GM23338 (cell line): ENCODE measurements at regions not wholly inside any gene's neighbourhood (a gene's known extent, or its start where the extent isn't known, plus 50 kb on each side); places are given as distances from the start of the nearest gene placed in this dataset.

Experiments
- ATAC-seq: fragments of 200-7000 bp; cut with Tn5 transposase; 3 replicates; pipeline ENCODE4 v1.9.1; 2020
- DNase-seq: peaks from one replicate; pipeline ENCODE4 v3.0.0-alpha.2; 2015; ENCODE audit warnings: low spot score
- H2AFZ ChIP-seq: fragments of 200-600 bp; sonication (generic); 2 replicates; pipeline ENCODE4 v1.8.0; 2016; ENCODE audit warnings: antibody characterized with exemption, mild to moderate bottlenecking, moderate library complexity
- H3F3A ChIP-seq: fragments of 200-600 bp; sonication (generic); replicated peaks from 2 replicates; pipeline ENCODE4 v1.8.0; 2017; ENCODE audit warnings: antibody characterized with exemption, mixed run types, low read depth
- H3K27ac ChIP-seq: fragments of 200-600 bp; sonication (generic); 2 replicates; pipeline ENCODE4 v1.6.1; 2016; ENCODE audit warnings: low read depth
- H3K27me3 ChIP-seq: fragments of 200-600 bp; sonication (generic); 2 replicates; pipeline ENCODE4 v1.8.0; 2016; ENCODE audit warnings: mild to moderate bottlenecking, mixed run types, moderate library complexity; ENCODE audit not compliant: insufficient read depth
- H3K36me3 ChIP-seq: fragments of 200-600 bp; sonication (generic); 2 replicates; pipeline ENCODE4 v1.8.0; 2016; ENCODE audit warnings: mild to moderate bottlenecking; ENCODE audit not compliant: insufficient read depth
- H3K4me1 ChIP-seq: fragments of 200-600 bp; sonication (generic); 2 replicates; pipeline ENCODE4 v1.8.0; 2016; ENCODE audit warnings: mild to moderate bottlenecking, moderate library complexity; ENCODE audit not compliant: insufficient read depth
- H3K4me2 ChIP-seq: fragments of 200-600 bp; sonication (generic); 2 replicates; pipeline ENCODE4 v1.7.1; 2017; ENCODE audit warnings: mixed run types
- H3K4me3 ChIP-seq: fragments of 200-600 bp; sonication (generic); 2 replicates; pipeline ENCODE4 v1.6.1; 2016; ENCODE audit warnings: mixed run types
- H3K79me2 ChIP-seq: fragments of 200-600 bp; sonication (generic); replicated peaks from 2 replicates; pipeline ENCODE4 v1.8.0; 2017; ENCODE audit warnings: mild to moderate bottlenecking; ENCODE audit not compliant: insufficient read depth
- H3K9me2 ChIP-seq: fragments of 200-600 bp; sonication (generic); 2 replicates; pipeline ENCODE4 v1.8.0; 2017; ENCODE audit not compliant: insufficient read depth
- H4K20me1 ChIP-seq: fragments of 200-600 bp; sonication (generic); replicated peaks from 2 replicates; pipeline ENCODE4 v1.8.0; 2017; ENCODE audit warnings: mild to moderate bottlenecking; ENCODE audit not compliant: insufficient read depth
- H3K27ac Mint-ChIP-seq: 2 replicates; pipeline ENCODE4 v1.8.0; 2020; ENCODE audit warnings: inconsistent platforms, mild to moderate bottlenecking, moderate library complexity, mixed read lengths
- H3K27me3 Mint-ChIP-seq: 3 replicates; pipeline ENCODE4 v1.8.0; 2022; ENCODE audit warnings: low read depth, mild to moderate bottlenecking, moderate library complexity, mixed read lengths, inconsistent platforms; ENCODE audit not compliant: insufficient read depth, poor library complexity
- H3K36me3 Mint-ChIP-seq: 3 replicates; pipeline ENCODE4 v1.8.0; 2021; ENCODE audit warnings: low read depth, mild to moderate bottlenecking, inconsistent platforms, moderate library complexity, mixed read lengths
- H3K4me1 Mint-ChIP-seq: 3 replicates; pipeline ENCODE4 v1.8.0; 2020; ENCODE audit warnings: mild to moderate bottlenecking, inconsistent platforms, mixed read lengths
- H3K4me3 Mint-ChIP-seq: 3 replicates; pipeline ENCODE4 v1.8.0; 2021; ENCODE audit warnings: moderate library complexity, mild to moderate bottlenecking, inconsistent platforms, mixed read lengths
- H3K9me3 Mint-ChIP-seq: 3 replicates; pipeline ENCODE4 v1.8.0; 2020; ENCODE audit warnings: moderate library complexity, mild to moderate bottlenecking, inconsistent platforms, mixed read lengths
- CREB1 ChIP-seq: fragments of 250-450 bp; sonication (Bioruptor Pico); IDR thresholded peaks from 2 replicates; pipeline ENCODE4 v1.5.0; 2020; ENCODE audit warnings: low read depth, mild to moderate bottlenecking, moderate library complexity
- EZH2 ChIP-seq: fragments of 200-600 bp; sonication (generic); IDR thresholded peaks from one replicate; pipeline ENCODE4 v1.8.0; 2017; ENCODE audit warnings: antibody characterized with exemption, mild to moderate bottlenecking, low read depth; ENCODE audit not compliant: unreplicated experiment
- EZH2phosphoT487 ChIP-seq: fragments of 200-600 bp; sonication (generic); IDR thresholded peaks from one replicate; pipeline ENCODE4 v1.8.1; 2018; ENCODE audit warnings: antibody characterized with exemption; ENCODE audit not compliant: unreplicated experiment
- NANOG ChIP-seq: IDR thresholded peaks from 2 replicates; pipeline ENCODE4 v1.6.1; 2016; ENCODE audit warnings: antibody characterized with exemption, borderline replicate concordance
- ZNF114 ChIP-seq: fragments of 250-450 bp; sonication (Bioruptor Pico); IDR thresholded peaks from 2 replicates; pipeline ENCODE4 v1.5.0; 2020; ENCODE audit warnings: mild to moderate bottlenecking, moderate library complexity
- ZNF331 ChIP-seq: fragments of 250-450 bp; sonication (Bioruptor Pico); IDR thresholded peaks from 2 replicates; pipeline ENCODE4 v1.5.0; 2020; ENCODE audit warnings: low read depth, mild to moderate bottlenecking, moderate library complexity
- TF ChIP-seq, protein P1 (sequence below): IDR thresholded peaks from 2 replicates; pipeline ENCODE4 v1.6.1; 2016; ENCODE audit warnings: antibody characterized with exemption
- TF ChIP-seq, protein P2 (sequence below): fragments of 250-450 bp; sonication (Bioruptor Pico); IDR thresholded peaks from 2 replicates; pipeline ENCODE4 v1.5.0; 2020; ENCODE audit warnings: mild to moderate bottlenecking, moderate library complexity
- TF ChIP-seq, protein P3 (sequence below): IDR thresholded peaks from one replicate; pipeline ENCODE4 v1.6.1; 2018; ENCODE audit warnings: antibody characterized with exemption; ENCODE audit not compliant: unreplicated experiment

DNA sequence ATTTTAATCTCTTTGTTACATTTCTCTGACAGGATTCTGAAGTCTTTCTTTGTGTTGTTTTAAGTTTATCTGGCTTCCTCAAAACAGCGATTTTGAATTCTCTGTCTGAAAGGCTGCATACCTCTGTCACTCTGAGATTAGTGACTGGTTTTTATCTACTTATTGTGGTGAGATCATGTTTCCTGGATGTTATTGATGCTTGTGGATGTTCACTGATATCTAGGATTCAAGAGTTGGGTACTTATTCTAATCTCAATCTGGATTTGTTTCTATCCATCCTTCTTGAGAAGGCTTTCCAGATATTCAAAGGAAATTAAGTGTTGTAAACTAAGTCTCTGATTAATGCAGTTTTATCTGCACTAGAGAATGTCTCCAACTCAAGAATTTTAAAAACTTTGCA lies 1076.1 kb upstream of the ADGRB3 start:
- H3K27me3 ChIP-seq, result no peaks in the 10 kb centered on the region
- no peak overlapping the region for H3K27ac Mint-ChIP-seq
- no peaks in the 10 kb centered on the region for H3K4me1 ChIP-seq
- ATAC-seq, result no peak
- H2AFZ ChIP-seq, result no peak overlapping the region
- H3K79me2 ChIP-seq, result no peaks in the 10 kb centered on the region
- H3K36me3 ChIP-seq, result no peaks in the 10 kb centered on the region
- no peak overlapping the region for H3K27ac ChIP-seq
- peaks cover 35% of the 10 kb centered on the region for H3K9me3 Mint-ChIP-seq
- no peak overlapping the region for H3K4me3 Mint-ChIP-seq
- no peaks in the 10 kb centered on the region for H3K27me3 Mint-ChIP-seq
- H3K4me1 Mint-ChIP-seq, result no peaks in the 10 kb centered on the region
- no peaks in the 10 kb centered on the region for H3F3A ChIP-seq
- no peaks in the 10 kb centered on the region for H4K20me1 ChIP-seq
- no peak for TF ChIP-seq NANOG
- H3K9me2 ChIP-seq, result peaks cover 17% of the 10 kb centered on the region; the same call in 1 of the 2 replicates
- DNase-seq, result no peak
- H3K4me3 ChIP-seq, result no peak overlapping the region
- no peak overlapping the region for H3K4me2 ChIP-seq
- 0 out of 3 replicates have a peak, but pooled peaks cover 6% of the 10 kb centered on the region for H3K36me3 Mint-ChIP-seq

DNA sequence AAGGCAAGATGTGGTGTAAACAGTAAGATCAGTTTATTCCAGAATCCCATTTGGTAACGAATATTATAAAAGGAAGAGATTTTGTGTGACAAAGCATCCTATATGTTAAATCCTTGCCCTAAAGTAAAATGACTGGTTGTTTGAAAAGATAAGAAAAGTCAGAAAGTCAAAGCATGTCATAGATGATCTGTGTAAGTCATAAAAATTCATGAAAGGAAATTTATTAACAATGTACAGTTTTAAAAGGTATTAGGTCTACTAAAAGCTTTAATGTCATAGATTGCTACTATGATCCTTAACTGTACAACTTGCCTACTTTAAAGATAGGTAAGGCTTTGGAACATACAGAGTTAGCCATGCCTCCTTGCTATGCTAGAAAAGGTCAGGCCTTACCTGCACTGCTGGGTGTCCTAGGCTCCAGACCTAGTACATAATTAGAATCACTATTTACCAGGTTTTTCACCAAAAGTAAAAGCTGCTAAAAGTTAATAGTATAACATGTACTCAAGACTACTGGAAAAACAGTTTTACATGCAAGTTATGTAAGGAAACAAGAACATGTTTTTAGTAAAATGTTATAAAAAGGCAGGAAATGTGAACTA lies 1090.1 kb upstream of the ADGRB3 start:
- ATAC-seq (no peak), DNase-seq (peak; percentile 7)
- Histone ChIP-seq H3K79me2 (no peaks in the 10 kb centered on the region), H3K9me2 (no peaks in the 10 kb centered on the region), H4K20me1 (no peaks in the 10 kb centered on the region), H3K4me1 (no peaks in the 10 kb centered on the region), H3F3A (no peaks in the 10 kb centered on the region), H3K4me2 (no peak overlapping the region), H3K27me3 (no peaks in the 10 kb centered on the region), H2AFZ (no peak overlapping the region), H3K27ac (no peak overlapping the region), H3K4me3 (no peak overlapping the region), H3K36me3 (peaks cover 37% of the 10 kb centered on the region)
- Mint-ChIP-seq H3K27ac (no peak overlapping the region), H3K4me3 (no peak overlapping the region), H3K9me3 (peaks cover 74% of the 10 kb centered on the region), H3K36me3 (peaks cover 47% of the 10 kb centered on the region; the same call in 2 of the 3 replicates), H3K27me3 (no peaks in the 10 kb centered on the region), H3K4me1 (no peaks in the 10 kb centered on the region)
- TF ChIP-seq ZNF114 (no peak), ZNF331 (CRISPR knock-in tag) (no peak), EZH2phosphoT487 (no peak), CREB1 (CRISPR knock-in tag) (no peak), EZH2 (no peak), NANOG (no peak)
- TF ChIP-seq, protein P1, sequence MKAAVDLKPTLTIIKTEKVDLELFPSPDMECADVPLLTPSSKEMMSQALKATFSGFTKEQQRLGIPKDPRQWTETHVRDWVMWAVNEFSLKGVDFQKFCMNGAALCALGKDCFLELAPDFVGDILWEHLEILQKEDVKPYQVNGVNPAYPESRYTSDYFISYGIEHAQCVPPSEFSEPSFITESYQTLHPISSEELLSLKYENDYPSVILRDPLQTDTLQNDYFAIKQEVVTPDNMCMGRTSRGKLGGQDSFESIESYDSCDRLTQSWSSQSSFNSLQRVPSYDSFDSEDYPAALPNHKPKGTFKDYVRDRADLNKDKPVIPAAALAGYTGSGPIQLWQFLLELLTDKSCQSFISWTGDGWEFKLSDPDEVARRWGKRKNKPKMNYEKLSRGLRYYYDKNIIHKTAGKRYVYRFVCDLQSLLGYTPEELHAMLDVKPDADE, result no peak
- TF ChIP-seq, protein P2, sequence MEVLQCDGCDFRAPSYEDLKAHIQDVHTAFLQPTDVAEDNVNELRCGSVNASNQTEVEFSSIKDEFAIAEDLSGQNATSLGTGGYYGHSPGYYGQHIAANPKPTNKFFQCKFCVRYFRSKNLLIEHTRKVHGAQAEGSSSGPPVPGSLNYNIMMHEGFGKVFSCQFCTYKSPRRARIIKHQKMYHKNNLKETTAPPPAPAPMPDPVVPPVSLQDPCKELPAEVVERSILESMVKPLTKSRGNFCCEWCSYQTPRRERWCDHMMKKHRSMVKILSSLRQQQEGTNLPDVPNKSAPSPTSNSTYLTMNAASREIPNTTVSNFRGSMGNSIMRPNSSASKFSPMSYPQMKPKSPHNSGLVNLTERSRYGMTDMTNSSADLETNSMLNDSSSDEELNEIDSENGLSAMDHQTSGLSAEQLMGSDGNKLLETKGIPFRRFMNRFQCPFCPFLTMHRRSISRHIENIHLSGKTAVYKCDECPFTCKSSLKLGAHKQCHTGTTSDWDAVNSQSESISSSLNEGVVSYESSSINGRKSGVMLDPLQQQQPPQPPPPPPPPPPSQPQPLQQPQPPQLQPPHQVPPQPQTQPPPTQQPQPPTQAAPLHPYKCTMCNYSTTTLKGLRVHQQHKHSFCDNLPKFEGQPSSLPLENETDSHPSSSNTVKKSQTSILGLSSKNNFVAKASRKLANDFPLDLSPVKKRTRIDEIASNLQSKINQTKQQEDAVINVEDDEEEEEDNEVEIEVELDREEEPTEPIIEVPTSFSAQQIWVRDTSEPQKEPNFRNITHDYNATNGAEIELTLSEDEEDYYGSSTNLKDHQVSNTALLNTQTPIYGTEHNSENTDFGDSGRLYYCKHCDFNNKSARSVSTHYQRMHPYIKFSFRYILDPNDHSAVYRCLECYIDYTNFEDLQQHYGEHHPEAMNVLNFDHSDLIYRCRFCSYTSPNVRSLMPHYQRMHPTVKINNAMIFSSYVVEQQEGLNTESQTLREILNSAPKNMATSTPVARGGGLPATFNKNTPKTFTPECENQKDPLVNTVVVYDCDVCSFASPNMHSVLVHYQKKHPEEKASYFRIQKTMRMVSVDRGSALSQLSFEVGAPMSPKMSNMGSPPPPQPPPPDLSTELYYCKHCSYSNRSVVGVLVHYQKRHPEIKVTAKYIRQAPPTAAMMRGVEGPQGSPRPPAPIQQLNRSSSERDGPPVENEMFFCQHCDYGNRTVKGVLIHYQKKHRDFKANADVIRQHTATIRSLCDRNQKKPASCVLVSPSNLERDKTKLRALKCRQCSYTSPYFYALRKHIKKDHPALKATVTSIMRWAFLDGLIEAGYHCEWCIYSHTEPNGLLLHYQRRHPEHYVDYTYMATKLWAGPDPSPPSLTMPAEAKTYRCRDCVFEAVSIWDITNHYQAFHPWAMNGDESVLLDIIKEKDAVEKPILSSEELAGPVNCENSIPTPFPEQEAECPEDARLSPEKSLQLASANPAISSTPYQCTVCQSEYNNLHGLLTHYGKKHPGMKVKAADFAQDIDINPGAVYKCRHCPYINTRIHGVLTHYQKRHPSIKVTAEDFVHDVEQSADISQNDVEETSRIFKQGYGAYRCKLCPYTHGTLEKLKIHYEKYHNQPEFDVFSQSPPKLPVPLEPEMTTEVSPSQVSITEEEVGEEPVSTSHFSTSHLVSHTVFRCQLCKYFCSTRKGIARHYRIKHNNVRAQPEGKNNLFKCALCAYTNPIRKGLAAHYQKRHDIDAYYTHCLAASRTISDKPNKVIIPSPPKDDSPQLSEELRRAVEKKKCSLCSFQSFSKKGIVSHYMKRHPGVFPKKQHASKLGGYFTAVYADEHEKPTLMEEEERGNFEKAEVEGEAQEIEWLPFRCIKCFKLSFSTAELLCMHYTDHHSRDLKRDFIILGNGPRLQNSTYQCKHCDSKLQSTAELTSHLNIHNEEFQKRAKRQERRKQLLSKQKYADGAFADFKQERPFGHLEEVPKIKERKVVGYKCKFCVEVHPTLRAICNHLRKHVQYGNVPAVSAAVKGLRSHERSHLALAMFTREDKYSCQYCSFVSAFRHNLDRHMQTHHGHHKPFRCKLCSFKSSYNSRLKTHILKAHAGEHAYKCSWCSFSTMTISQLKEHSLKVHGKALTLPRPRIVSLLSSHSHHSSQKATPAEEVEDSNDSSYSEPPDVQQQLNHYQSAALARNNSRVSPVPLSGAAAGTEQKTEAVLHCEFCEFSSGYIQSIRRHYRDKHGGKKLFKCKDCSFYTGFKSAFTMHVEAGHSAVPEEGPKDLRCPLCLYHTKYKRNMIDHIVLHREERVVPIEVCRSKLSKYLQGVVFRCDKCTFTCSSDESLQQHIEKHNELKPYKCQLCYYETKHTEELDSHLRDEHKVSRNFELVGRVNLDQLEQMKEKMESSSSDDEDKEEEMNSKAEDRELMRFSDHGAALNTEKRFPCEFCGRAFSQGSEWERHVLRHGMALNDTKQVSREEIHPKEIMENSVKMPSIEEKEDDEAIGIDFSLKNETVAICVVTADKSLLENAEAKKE (CRISPR knock-in tag), result no peak
- TF ChIP-seq, protein P3, sequence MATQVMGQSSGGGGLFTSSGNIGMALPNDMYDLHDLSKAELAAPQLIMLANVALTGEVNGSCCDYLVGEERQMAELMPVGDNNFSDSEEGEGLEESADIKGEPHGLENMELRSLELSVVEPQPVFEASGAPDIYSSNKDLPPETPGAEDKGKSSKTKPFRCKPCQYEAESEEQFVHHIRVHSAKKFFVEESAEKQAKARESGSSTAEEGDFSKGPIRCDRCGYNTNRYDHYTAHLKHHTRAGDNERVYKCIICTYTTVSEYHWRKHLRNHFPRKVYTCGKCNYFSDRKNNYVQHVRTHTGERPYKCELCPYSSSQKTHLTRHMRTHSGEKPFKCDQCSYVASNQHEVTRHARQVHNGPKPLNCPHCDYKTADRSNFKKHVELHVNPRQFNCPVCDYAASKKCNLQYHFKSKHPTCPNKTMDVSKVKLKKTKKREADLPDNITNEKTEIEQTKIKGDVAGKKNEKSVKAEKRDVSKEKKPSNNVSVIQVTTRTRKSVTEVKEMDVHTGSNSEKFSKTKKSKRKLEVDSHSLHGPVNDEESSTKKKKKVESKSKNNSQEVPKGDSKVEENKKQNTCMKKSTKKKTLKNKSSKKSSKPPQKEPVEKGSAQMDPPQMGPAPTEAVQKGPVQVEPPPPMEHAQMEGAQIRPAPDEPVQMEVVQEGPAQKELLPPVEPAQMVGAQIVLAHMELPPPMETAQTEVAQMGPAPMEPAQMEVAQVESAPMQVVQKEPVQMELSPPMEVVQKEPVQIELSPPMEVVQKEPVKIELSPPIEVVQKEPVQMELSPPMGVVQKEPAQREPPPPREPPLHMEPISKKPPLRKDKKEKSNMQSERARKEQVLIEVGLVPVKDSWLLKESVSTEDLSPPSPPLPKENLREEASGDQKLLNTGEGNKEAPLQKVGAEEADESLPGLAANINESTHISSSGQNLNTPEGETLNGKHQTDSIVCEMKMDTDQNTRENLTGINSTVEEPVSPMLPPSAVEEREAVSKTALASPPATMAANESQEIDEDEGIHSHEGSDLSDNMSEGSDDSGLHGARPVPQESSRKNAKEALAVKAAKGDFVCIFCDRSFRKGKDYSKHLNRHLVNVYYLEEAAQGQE, result no peak
